Vagina (tissue), 2 donors: ENCODE measurements at regions not wholly inside any gene's neighbourhood (a gene's known extent, or its start where the extent isn't known, plus 50 kb on each side); places are given as distances from the start of the nearest gene placed in this dataset.

Experiments used
- DNase-seq, 2 donors: peaks; one replicate each; pipeline ENCODE4 v3.0.0-alpha.2; 2017; ENCODE audit errors: extremely low spot score in 2 of 2
- H3K27ac ChIP-seq: fragments of 200-600 bp; sonication (generic); one replicate; pipeline ENCODE4 v1.5.1; 2019
- H3K27me3 ChIP-seq: fragments of 200-600 bp; sonication (generic); one replicate; pipeline ENCODE4 v1.5.1; 2019
- H3K36me3 ChIP-seq, 2 donors: fragments of 200-600 bp; sonication (generic); one replicate each; pipeline ENCODE4 v1.5.1; 2017 to 2019
- H3K4me1 ChIP-seq: fragments of 200-600 bp; sonication (generic); one replicate; pipeline ENCODE4 v1.5.1; 2019
- H3K4me3 ChIP-seq, 2 donors: fragments of 200-600 bp; sonication (generic); 1 replicate in 1 of 2; 2 replicates in 1 of 2; pipeline ENCODE4 v1.5.1; 2016 to 2019
- H3K9me3 ChIP-seq: fragments of 200-600 bp; sonication (generic); one replicate; pipeline ENCODE4 v1.5.1; 2019
- CTCF ChIP-seq, 3 experiments: fragments of 450-650 bp in 2 of 3; fragments of 200-600 bp in 1 of 3; sonication (generic) in 1 of 3; IDR thresholded peaks; one replicate each; pipeline ENCODE4 v1.5.1; 2017 to 2019; ENCODE audit warnings: antibody characterized with exemption in 3 of 3, mild to moderate bottlenecking in 2 of 3, moderate library complexity in 2 of 3
- POLR2A ChIP-seq, 2 donors: fragments of 450-650 bp; IDR thresholded peaks; one replicate each; pipeline ENCODE4 v1.6.1; 2017; ENCODE audit warnings: antibody characterized with exemption in 2 of 2, mild to moderate bottlenecking in 2 of 2, moderate library complexity in 2 of 2
- POLR2AphosphoS5 ChIP-seq, 2 donors: sonication (generic); formaldehyde crosslinking; IDR thresholded peaks; one replicate each; pipeline ENCODE4 v1.9.0; 2017; ENCODE audit warnings: antibody characterized with exemption in 2 of 2, mild to moderate bottlenecking in 2 of 2, low read depth in 1 of 2; ENCODE audit not compliant: insufficient read depth in 1 of 2
- intact Hi-C: fragments of 100-400 bp; cut with DNase I; formaldehyde crosslinking; loops from one replicate; pipeline ENCODE4 v1.15.1; 2023

- Histone ChIP-seq H3K27me3 (no peaks in the 10 kb centered on the region), H3K4me3 (no peak overlapping the region), H3K4me1 (no peaks in the 10 kb centered on the region), H3K36me3 (no peaks in the 10 kb centered on the region), H3K27ac (peak overlapping the region; percentile 22), H3K9me3 (no peaks in the 10 kb centered on the region)
- peak in 1 of 2 donors; percentile 70 for TF ChIP-seq POLR2AphosphoS5 (IDR thresholded peaks at IDR 0.05; ENCODE audit: insufficient read depth in 1 of 2, low read depth in 1 of 2)
- no peak for TF ChIP-seq POLR2A (IDR thresholded peaks at IDR 0.05)
- intact Hi-C loops, result no loop called here
- peak in 1 of 2 donors; percentile 84 for DNase-seq
Observed at GRCh38 chr5:51181208-51181894, 201.9 kb upstream of the ISL1 start.

GRCh38 chr5:51185850-51186329 is 197.4 kb upstream of the ISL1 start:
- H3K4me1 ChIP-seq, result no peaks in the 10 kb centered on the region
- TF ChIP-seq POLR2A (IDR thresholded peaks at IDR 0.05) (no peak), CTCF (IDR thresholded peaks at IDR 0.05) (no peak), POLR2AphosphoS5 (IDR thresholded peaks at IDR 0.05; ENCODE audit: insufficient read depth in 1 of 2, low read depth in 1 of 2) (no peak)
- no peak overlapping the region for H3K27ac ChIP-seq
- intact Hi-C loops, result no loop called here
- H3K27me3 ChIP-seq, result no peaks in the 10 kb centered on the region
- peak in 1 of 2 donors; percentile 72 for DNase-seq
- no peaks in the 10 kb centered on the region for H3K36me3 ChIP-seq
- H3K9me3 ChIP-seq, result no peaks in the 10 kb centered on the region
- no peak overlapping the region for H3K4me3 ChIP-seq

GRCh38 chr5:51188001-51188591 is 195.2 kb upstream of the ISL1 start:
- TF ChIP-seq POLR2AphosphoS5 (IDR thresholded peaks at IDR 0.05; ENCODE audit: insufficient read depth in 1 of 2, low read depth in 1 of 2) (no peak), POLR2A (IDR thresholded peaks at IDR 0.05) (no peak)
- intact Hi-C loops, result no loop called here
- Histone ChIP-seq H3K4me1 (no peaks in the 10 kb centered on the region), H3K27me3 (no peaks in the 10 kb centered on the region), H3K27ac (no peak overlapping the region), H3K9me3 (no peaks in the 10 kb centered on the region), H3K36me3 (no peaks in the 10 kb centered on the region), H3K4me3 (no peak overlapping the region)
- no peak for DNase-seq

DNA sequence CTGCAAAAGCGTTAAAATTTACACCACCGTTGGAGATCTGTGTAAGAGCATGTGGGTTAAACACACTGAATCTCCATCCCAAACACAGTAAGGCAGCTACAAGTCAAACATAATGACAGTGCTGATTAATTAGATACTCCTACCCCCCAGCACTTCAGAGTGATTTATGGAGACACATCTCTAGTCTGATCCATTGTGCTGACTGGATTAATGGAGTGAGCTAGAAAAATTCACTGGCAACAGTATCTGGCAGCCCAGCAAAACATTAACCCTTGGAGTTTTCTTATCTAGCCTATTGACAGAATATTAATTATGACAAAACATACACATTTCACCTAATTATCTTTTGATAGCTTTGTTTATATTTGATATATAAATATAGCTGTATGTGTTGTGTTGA is 188.6 kb upstream of the ISL1 start:
- no peak for DNase-seq
- H3K36me3 ChIP-seq, result no peaks in the 10 kb centered on the region
- no peak overlapping the region for H3K4me3 ChIP-seq
- TF ChIP-seq POLR2A (IDR thresholded peaks at IDR 0.05), result no peak
- no peak for TF ChIP-seq POLR2AphosphoS5 (IDR thresholded peaks at IDR 0.05; ENCODE audit: insufficient read depth in 1 of 2, low read depth in 1 of 2)
- TF ChIP-seq CTCF (IDR thresholded peaks at IDR 0.05), result no peak
- H3K27ac ChIP-seq, result no peak overlapping the region
- H3K4me1 ChIP-seq, result no peaks in the 10 kb centered on the region
- no peaks in the 10 kb centered on the region for H3K27me3 ChIP-seq
- intact Hi-C loops, result no loop called here
- H3K9me3 ChIP-seq, result no peaks in the 10 kb centered on the region

GRCh38 chr5:51201024-51201423 is 182.2 kb upstream of the ISL1 start:
- Histone ChIP-seq H3K9me3 (no peaks in the 10 kb centered on the region), H3K27me3 (no peaks in the 10 kb centered on the region), H3K4me1 (no peaks in the 10 kb centered on the region), H3K27ac (no peak overlapping the region), H3K36me3 (no peaks in the 10 kb centered on the region), H3K4me3 (no peak overlapping the region)
- TF ChIP-seq POLR2A (IDR thresholded peaks at IDR 0.05), result no peak
- TF ChIP-seq CTCF (IDR thresholded peaks at IDR 0.05), result no peak
- no peak for TF ChIP-seq POLR2AphosphoS5 (IDR thresholded peaks at IDR 0.05; ENCODE audit: insufficient read depth in 1 of 2, low read depth in 1 of 2)
- intact Hi-C loops, result no loop called here
- no peak for DNase-seq

DNA sequence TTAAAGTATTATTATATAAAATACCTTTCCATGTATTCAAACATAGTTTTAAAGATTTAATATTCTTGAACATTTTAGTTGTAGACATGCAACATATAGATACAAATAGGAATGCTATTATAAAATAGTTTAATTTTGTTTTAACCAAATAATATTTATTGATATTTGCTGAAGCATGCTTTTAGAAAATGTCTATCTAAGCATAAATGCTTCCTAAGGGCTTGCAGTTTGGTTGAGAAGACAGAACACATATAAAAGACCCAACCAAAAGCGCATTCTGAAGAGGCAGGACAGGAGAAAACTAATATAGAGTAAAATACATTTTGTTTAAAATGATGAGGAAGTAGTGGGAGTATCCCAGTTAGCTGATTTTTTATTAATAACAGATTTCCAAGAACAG is 181.5 kb upstream of the ISL1 start:
- Histone ChIP-seq H3K4me1 (no peaks in the 10 kb centered on the region), H3K9me3 (no peaks in the 10 kb centered on the region), H3K27me3 (no peaks in the 10 kb centered on the region), H3K27ac (no peak overlapping the region), H3K36me3 (no peaks in the 10 kb centered on the region), H3K4me3 (no peak overlapping the region)
- DNase-seq, result no peak
- TF ChIP-seq CTCF (IDR thresholded peaks at IDR 0.05), result no peak
- TF ChIP-seq POLR2AphosphoS5 (IDR thresholded peaks at IDR 0.05; ENCODE audit: insufficient read depth in 1 of 2, low read depth in 1 of 2), result no peak
- no peak for TF ChIP-seq POLR2A (IDR thresholded peaks at IDR 0.05)
- intact Hi-C loops, result no loop called here
